GM19239 (cell line): ENCODE measurements at regions not wholly inside any gene's neighbourhood (a gene's known extent, or its start where the extent isn't known, plus 50 kb on each side); places are given as distances from the start of the nearest gene placed in this dataset.

Experiments
- DNase-seq: peaks from one replicate; pipeline ENCODE4 v3.0.0; 2011; ENCODE audit warnings: low spot score; ENCODE audit not compliant: insufficient read length
- FAIRE-seq: peaks from 2 replicates; lab custom pipeline; 2011; peaks lifted over from hg19 to GRCh38; lab: Jason Lieb, UNC

GRCh38 chr10:2108496-2108895 lies 371.2 kb upstream of the ADARB2 start:
- FAIRE-seq, result no peak
- DNase-seq, result no peak

- FAIRE-seq, result no peak
- DNase-seq, result no peak
Observed at GRCh38 chr10:2106641-2107040, 369.3 kb upstream of the ADARB2 start.

GRCh38 chr10:2099321-2099720 lies 362.0 kb upstream of the ADARB2 start:
- no peak for DNase-seq
- no peak for FAIRE-seq

GRCh38 chr10:2097937-2098336 lies 360.6 kb upstream of the ADARB2 start:
- FAIRE-seq, result no peak

GRCh38 chr10:2094171-2094570 lies 356.8 kb upstream of the ADARB2 start:
- no peak for FAIRE-seq
- DNase-seq, result no peak

More at GRCh38 chr10:2097937-2098336, 360.6 kb upstream of the ADARB2 start:
- no peak for DNase-seq

- FAIRE-seq, result no peak
- no peak for DNase-seq
Observed at GRCh38 chr10:2083591-2083990, 346.3 kb upstream of the ADARB2 start.

GRCh38 chr10:2081501-2081900 lies 344.2 kb upstream of the ADARB2 start:
- DNase-seq, result no peak
- FAIRE-seq, result no peak

GRCh38 chr10:2079603-2080078 lies 342.3 kb upstream of the ADARB2 start:
- DNase-seq, result no peak
- FAIRE-seq, result peak; percentile 52

GRCh38 chr10:2077231-2077630 lies 339.9 kb upstream of the ADARB2 start:
- FAIRE-seq (no peak), DNase-seq (no peak)

GRCh38 chr10:2076528-2076927 lies 339.2 kb upstream of the ADARB2 start:
- no peak for FAIRE-seq

GRCh38 chr10:2067015-2067414 lies 329.7 kb upstream of the ADARB2 start:
- DNase-seq, result no peak
- FAIRE-seq, result no peak

More at GRCh38 chr10:2076528-2076927, 339.2 kb upstream of the ADARB2 start:
- DNase-seq, result no peak

GRCh38 chr10:2054728-2055127 lies 317.4 kb upstream of the ADARB2 start:
- FAIRE-seq, result no peak

GRCh38 chr10:2053805-2054204 lies 316.5 kb upstream of the ADARB2 start:
- FAIRE-seq (no peak), DNase-seq (no peak)

More at GRCh38 chr10:2054728-2055127, 317.4 kb upstream of the ADARB2 start:
- DNase-seq, result no peak

GRCh38 chr10:2051108-2051507 lies 313.8 kb upstream of the ADARB2 start:
- no peak for DNase-seq
- FAIRE-seq, result no peak

GRCh38 chr10:2049560-2049959 lies 312.2 kb upstream of the ADARB2 start:
- DNase-seq (no peak), FAIRE-seq (no peak)

- FAIRE-seq (no peak), DNase-seq (no peak)
Observed at GRCh38 chr10:2048337-2048973, 311.1 kb upstream of the ADARB2 start.

GRCh38 chr10:2047679-2048078 lies 310.4 kb upstream of the ADARB2 start:
- DNase-seq (no peak), FAIRE-seq (no peak)

- DNase-seq (no peak), FAIRE-seq (no peak)
Observed at GRCh38 chr10:2043379-2043778, 306.1 kb upstream of the ADARB2 start.

GRCh38 chr10:2038036-2038435 lies 300.7 kb upstream of the ADARB2 start:
- DNase-seq (no peak), FAIRE-seq (no peak)

- no peak for FAIRE-seq
Observed at GRCh38 chr10:2037246-2037645, 299.9 kb upstream of the ADARB2 start.

GRCh38 chr10:2036209-2036608 lies 298.9 kb upstream of the ADARB2 start:
- FAIRE-seq (no peak), DNase-seq (no peak)

More at GRCh38 chr10:2037246-2037645, 299.9 kb upstream of the ADARB2 start:
- DNase-seq, result no peak

- DNase-seq (no peak), FAIRE-seq (no peak)
Observed at GRCh38 chr10:2030046-2030445, 292.7 kb upstream of the ADARB2 start.
